Right atrium auricular region (tissue), 2 donors: ENCODE measurements at regions not wholly inside any gene's neighbourhood (a gene's known extent, or its start where the extent isn't known, plus 50 kb on each side); places are given as distances from the start of the nearest gene placed in this dataset.

Experiments used
- DNase-seq: peaks from one replicate; pipeline ENCODE4 v3.0.0-alpha.2; 2019; ENCODE audit warnings: low spot score
- H3K27ac ChIP-seq, 2 donors: fragments of 200-600 bp; sonication (generic); 1 replicate in 1 of 2; 2 replicates in 1 of 2; pipeline ENCODE4 v1.5.1; 2016 to 2019
- H3K27me3 ChIP-seq, 2 donors: fragments of 200-600 bp; sonication (generic); one replicate each; pipeline versions ENCODE4 v1.5.1 to v1.6.0; 2017 to 2019
- H3K36me3 ChIP-seq: fragments of 200-600 bp; sonication (generic); one replicate; pipeline ENCODE4 v1.5.1; 2016
- H3K4me1 ChIP-seq, 2 donors: fragments of 200-600 bp; sonication (generic); one replicate each; pipeline versions ENCODE4 v1.5.1 to v1.6.0; 2017 to 2019
- H3K4me3 ChIP-seq, 2 donors: fragments of 200-600 bp; sonication (generic); 1 replicate in 1 of 2; 2 replicates in 1 of 2; pipeline ENCODE4 v1.5.1; 2017 to 2019; ENCODE audit warnings: mild to moderate bottlenecking in 1 of 2, moderate library complexity in 1 of 2
- H3K9me3 ChIP-seq, 2 donors: fragments of 200-600 bp; sonication (generic); one replicate each; pipeline ENCODE4 v1.5.1; 2019
- CTCF ChIP-seq, 2 donors: fragments of 200-600 bp; sonication (generic); IDR thresholded peaks; one replicate each; pipeline ENCODE4 v1.5.1; 2019; ENCODE audit warnings: antibody characterized with exemption in 2 of 2

DNA sequence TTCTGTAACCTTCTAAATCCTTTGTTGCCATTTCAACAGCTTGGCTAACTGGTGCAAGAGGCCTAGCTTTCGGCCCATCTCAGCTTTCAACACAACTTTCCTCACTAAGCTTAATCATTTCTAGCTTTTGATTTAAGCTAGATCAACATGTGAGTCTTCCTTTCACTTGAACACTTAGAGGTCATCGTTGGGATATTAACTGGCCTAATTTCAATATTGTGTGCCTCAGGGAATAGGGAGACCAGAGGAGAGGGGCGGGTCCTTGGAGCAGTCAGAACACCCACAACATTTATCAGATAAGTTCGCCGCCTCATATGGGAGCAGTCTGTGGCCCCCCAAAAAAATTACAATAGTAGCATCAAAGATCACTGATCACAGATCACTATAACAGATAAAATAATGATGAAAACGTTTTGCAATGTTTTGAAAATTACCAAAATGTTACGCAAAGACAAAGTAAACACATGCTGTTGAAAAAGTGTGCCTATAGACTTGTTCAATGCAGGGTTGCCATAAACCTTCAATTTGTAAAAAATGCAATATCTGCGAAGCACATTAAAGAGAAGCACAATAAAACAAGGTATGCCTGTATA, 66.8 kb upstream of the PCSK1 start:
- Histone ChIP-seq H3K36me3 (no peaks in the 10 kb centered on the region), H3K9me3 (no peaks in the 10 kb centered on the region), H3K4me1 (no peaks in the 10 kb centered on the region), H3K27ac (no peak overlapping the region), H3K4me3 (no peak overlapping the region), H3K27me3 (no peaks in the 10 kb centered on the region)
- DNase-seq = no peak
- no peak for TF ChIP-seq CTCF (IDR thresholded peaks at IDR 0.05)

DNA sequence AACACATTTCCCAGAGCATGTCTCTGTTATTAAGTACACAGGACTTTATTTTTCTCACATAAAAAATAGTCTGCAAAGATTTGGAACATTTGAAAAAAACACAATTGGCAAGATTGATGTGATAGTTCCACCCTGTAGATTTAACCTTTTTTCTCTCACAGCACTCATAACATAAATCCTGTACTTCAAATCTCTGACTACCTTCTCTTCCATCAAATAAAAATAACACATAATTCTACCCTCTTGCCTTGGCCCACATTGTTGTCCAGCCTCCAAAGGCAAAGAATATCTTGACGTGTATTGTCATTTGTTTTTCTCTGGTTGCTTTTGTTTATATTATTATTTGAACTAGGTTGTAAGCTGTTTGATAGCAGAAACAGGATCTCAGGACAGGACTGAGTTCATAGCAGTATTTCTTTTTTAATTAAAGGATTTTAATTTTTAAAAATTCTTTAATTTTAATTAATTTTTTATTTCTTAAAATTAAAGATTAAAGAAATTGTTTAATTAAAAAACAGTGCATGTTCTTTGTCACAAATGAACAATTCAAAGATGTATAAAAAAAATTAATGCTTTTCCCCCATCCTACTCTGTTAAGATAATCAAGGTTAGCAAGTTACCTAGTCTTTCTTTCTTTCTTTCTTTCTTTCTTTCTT, 69.1 kb upstream of the PCSK1 start:
- Histone ChIP-seq H3K4me3 (no peak overlapping the region), H3K27me3 (no peaks in the 10 kb centered on the region), H3K36me3 (no peaks in the 10 kb centered on the region), H3K27ac (no peak overlapping the region), H3K9me3 (no peaks in the 10 kb centered on the region), H3K4me1 (no peaks in the 10 kb centered on the region)
- DNase-seq = no peak
- no peak for TF ChIP-seq CTCF (IDR thresholded peaks at IDR 0.05)

GRCh38 chr5:96503501-96504236, 70.6 kb upstream of the PCSK1 start:
- Histone ChIP-seq H3K4me3 (no peak overlapping the region), H3K27ac (no peak overlapping the region), H3K4me1 (no peaks in the 10 kb centered on the region), H3K27me3 (no peaks in the 10 kb centered on the region), H3K9me3 (no peaks in the 10 kb centered on the region), H3K36me3 (no peaks in the 10 kb centered on the region)
- no peak for TF ChIP-seq CTCF (IDR thresholded peaks at IDR 0.05)
- no peak for DNase-seq

DNA sequence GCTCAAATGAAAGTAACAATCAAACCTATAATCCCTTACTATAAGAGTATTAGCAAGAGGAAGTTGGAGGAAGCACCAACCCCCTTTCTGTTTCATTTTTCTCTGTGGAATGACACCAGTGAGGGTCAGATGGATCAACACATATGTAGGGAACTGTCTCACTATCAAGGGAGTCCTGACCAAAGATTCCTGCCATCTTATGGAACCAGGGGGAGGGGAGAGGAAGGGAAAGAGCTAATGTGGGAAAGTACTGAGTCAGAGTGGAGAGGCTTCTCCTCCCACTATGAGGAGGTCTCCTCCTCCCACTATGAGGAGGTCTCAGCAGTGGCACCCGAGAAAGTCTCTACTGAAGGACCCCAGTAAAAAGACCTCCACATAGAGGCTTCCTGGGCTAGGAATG, 73.3 kb upstream of the PCSK1 start:
- H3K4me1 ChIP-seq = no peaks in the 10 kb centered on the region
- TF ChIP-seq CTCF (IDR thresholded peaks at IDR 0.05) = no peak
- H3K36me3 ChIP-seq = no peaks in the 10 kb centered on the region
- no peak overlapping the region for H3K27ac ChIP-seq
- no peaks in the 10 kb centered on the region for H3K27me3 ChIP-seq
- no peak for DNase-seq
- H3K4me3 ChIP-seq = no peak overlapping the region
- H3K9me3 ChIP-seq = no peaks in the 10 kb centered on the region

- Histone ChIP-seq H3K36me3 (no peaks in the 10 kb centered on the region), H3K4me3 (no peak overlapping the region), H3K27ac (no peak overlapping the region), H3K4me1 (no peaks in the 10 kb centered on the region), H3K27me3 (no peaks in the 10 kb centered on the region), H3K9me3 (no peaks in the 10 kb centered on the region)
- no peak for TF ChIP-seq CTCF (IDR thresholded peaks at IDR 0.05)
- no peak for DNase-seq
Measured at GRCh38 chr5:96506866-96507527, 73.9 kb upstream of the PCSK1 start.
